ENCODE measurements at regions not wholly inside any gene's neighbourhood (a gene's known extent, or its start where the extent isn't known, plus 50 kb on each side); places are given as distances from the start of the nearest gene placed in this dataset.

DNA sequence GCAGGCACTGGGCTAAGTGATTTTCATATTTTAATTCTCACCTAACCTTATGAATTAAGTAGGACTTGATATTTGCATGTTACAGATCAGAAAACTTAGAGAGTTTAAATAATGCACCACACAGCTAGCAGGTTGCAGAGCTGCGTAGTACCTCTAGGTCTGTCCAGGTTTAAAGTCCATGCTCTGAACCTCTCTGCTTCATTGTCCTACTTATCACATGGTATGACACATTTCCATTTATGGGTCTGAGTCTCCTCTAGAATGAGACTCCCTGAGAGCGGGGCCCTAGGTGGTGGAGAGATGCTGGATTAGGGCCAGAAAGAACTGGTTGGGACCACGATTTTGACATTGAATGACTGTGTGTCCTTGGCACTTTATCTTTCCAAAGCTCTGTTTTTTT, 102.5 kb upstream of the USP24 start:
- WGBS, 2 donors: 65 to 75% methylated on average over 3 of the region's 3 CpGs

DNA sequence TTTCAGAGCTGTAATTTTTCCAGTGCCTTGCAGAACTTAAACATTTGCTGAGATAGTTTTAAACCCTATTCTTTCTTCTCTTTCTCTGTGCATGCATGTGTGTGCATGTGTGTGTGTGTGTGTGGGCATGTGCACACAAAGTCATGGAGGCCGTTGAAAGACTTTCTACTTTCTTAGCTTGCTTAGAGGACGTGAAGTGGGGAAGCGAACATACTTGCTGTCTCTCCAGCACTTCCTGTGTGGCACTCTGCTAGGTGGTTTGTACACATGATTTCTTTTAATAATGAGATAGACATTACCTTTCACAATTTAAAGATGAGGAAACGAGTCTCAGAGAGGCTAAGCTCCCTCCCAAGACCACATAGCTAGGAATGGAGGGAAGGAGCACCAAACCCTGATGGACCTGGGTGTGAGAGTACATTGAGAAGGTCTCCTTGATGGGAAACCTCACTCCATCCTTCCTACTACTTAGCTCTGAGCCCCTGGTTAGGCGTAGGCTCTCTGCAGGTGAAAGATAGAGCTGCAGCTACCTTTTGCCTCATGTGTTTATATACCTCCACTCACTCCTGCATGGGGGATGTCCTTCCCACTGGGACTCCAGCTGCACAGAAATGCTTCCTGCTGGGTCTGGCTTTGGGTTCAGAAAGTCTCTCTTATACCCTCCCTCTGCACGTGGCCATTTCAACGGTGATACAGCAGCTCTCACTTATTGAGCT, 101.9 kb upstream of the USP24 start:
- Histone ChIP-seq H3K27ac (ENCODE audit: low read depth in 1 of 2, low read length in 1 of 2) (no peak overlapping the region), H3K36me3 (ENCODE audit: control insufficient read depth in 4 of 4, insufficient read depth in 4 of 4, low read length in 4 of 4) (no peaks in the 10 kb centered on the region), H3K27me3 (ENCODE audit: control insufficient read depth in 3 of 3, insufficient read depth in 3 of 3, low read length in 2 of 3) (no peaks in the 10 kb centered on the region), H3K9ac (ENCODE audit: insufficient read depth in 1 of 2, low read length in 2 of 2) (no peak overlapping the region), H3K9me3 (ENCODE audit: control insufficient read depth in 4 of 4, insufficient read depth in 3 of 4, low read length in 3 of 4) (no peaks in the 10 kb centered on the region), H3K4me3 (no peak overlapping the region), H3K4me1 (ENCODE audit: control insufficient read depth in 5 of 5, insufficient read depth in 5 of 5, low read length in 5 of 5) (peaks cover 0 to 5% (median 3%) of the 10 kb centered on the region in 5 donors)
- ATAC-seq (ENCODE audit: insufficient read depth, low FRiP score) (no peak), DNase-seq (no peak)
- 66 to 70% methylated on average over 7 of the region's 7 CpGs for WGBS, 2 donors
- TF ChIP-seq, protein P1, sequence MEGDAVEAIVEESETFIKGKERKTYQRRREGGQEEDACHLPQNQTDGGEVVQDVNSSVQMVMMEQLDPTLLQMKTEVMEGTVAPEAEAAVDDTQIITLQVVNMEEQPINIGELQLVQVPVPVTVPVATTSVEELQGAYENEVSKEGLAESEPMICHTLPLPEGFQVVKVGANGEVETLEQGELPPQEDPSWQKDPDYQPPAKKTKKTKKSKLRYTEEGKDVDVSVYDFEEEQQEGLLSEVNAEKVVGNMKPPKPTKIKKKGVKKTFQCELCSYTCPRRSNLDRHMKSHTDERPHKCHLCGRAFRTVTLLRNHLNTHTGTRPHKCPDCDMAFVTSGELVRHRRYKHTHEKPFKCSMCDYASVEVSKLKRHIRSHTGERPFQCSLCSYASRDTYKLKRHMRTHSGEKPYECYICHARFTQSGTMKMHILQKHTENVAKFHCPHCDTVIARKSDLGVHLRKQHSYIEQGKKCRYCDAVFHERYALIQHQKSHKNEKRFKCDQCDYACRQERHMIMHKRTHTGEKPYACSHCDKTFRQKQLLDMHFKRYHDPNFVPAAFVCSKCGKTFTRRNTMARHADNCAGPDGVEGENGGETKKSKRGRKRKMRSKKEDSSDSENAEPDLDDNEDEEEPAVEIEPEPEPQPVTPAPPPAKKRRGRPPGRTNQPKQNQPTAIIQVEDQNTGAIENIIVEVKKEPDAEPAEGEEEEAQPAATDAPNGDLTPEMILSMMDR (IDR thresholded peaks at IDR 0.05; ENCODE audit: control extremely low read depth, extremely low read depth): no peak

More for the DNA sequence above, 102.5 kb upstream of the USP24 start:
- H3K36me3 ChIP-seq (ENCODE audit: control insufficient read depth in 4 of 4, insufficient read depth in 4 of 4, low read length in 4 of 4): no peaks in the 10 kb centered on the region
- H3K27me3 ChIP-seq (ENCODE audit: control insufficient read depth in 3 of 3, insufficient read depth in 3 of 3, low read length in 2 of 3): no peaks in the 10 kb centered on the region
- TF ChIP-seq, protein P1 (IDR thresholded peaks at IDR 0.05; ENCODE audit: control extremely low read depth, extremely low read depth): no peak
- peaks cover 0 to 5% (median 3%) of the 10 kb centered on the region in 5 donors for H3K4me1 ChIP-seq (ENCODE audit: control insufficient read depth in 5 of 5, insufficient read depth in 5 of 5, low read length in 5 of 5)
- H3K4me3 ChIP-seq: no peak overlapping the region
- ATAC-seq (ENCODE audit: insufficient read depth, low FRiP score): no peak
- DNase-seq: no peak
- H3K9me3 ChIP-seq (ENCODE audit: control insufficient read depth in 4 of 4, insufficient read depth in 3 of 4, low read length in 3 of 4): no peaks in the 10 kb centered on the region
- no peak overlapping the region for H3K9ac ChIP-seq (ENCODE audit: insufficient read depth in 1 of 2, low read length in 2 of 2)
- H3K27ac ChIP-seq (ENCODE audit: low read depth in 1 of 2, low read length in 1 of 2): no peak overlapping the region

DNA sequence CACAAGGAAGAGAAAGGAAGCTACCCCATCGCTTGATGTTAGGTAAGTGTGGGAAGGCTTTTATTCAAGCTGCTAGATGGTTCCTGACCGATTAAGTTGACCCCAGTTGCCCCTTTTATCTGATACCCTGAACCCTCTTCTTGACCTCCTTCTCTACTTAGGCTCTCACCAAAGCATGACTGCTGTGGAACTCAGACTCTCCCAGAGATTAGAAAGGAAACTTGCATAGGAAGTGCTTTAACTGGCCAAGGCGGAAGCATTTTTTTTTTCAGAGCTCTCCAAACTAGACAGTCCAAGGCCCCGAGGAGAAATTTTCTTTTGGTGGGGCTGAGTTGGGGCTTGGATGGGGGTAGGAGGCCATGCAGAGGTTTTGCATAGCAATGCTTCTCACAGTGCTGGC, 101.3 kb upstream of the USP24 start:
- Histone ChIP-seq H3K36me3 (ENCODE audit: control insufficient read depth in 4 of 4, insufficient read depth in 4 of 4, low read length in 4 of 4) (no peaks in the 10 kb centered on the region), H3K4me1 (ENCODE audit: control insufficient read depth in 5 of 5, insufficient read depth in 5 of 5, low read length in 5 of 5) (peaks cover 0 to 5% (median 2%) of the 10 kb centered on the region in 5 donors), H3K9ac (ENCODE audit: insufficient read depth in 1 of 2, low read length in 2 of 2) (no peak overlapping the region), H3K27me3 (ENCODE audit: control insufficient read depth in 3 of 3, insufficient read depth in 3 of 3, low read length in 2 of 3) (no peaks in the 10 kb centered on the region), H3K9me3 (ENCODE audit: control insufficient read depth in 4 of 4, insufficient read depth in 3 of 4, low read length in 3 of 4) (no peaks in the 10 kb centered on the region), H3K4me3 (no peak overlapping the region), H3K27ac (ENCODE audit: low read depth in 1 of 2, low read length in 1 of 2) (no peak overlapping the region)
- TF ChIP-seq, protein P1 (IDR thresholded peaks at IDR 0.05; ENCODE audit: control extremely low read depth, extremely low read depth): no peak
- DNase-seq (no peak), ATAC-seq (ENCODE audit: insufficient read depth, low FRiP score) (no peak)
- 44 to 46% methylated on average over 4 of the region's 4 CpGs for WGBS, 2 donors

DNA sequence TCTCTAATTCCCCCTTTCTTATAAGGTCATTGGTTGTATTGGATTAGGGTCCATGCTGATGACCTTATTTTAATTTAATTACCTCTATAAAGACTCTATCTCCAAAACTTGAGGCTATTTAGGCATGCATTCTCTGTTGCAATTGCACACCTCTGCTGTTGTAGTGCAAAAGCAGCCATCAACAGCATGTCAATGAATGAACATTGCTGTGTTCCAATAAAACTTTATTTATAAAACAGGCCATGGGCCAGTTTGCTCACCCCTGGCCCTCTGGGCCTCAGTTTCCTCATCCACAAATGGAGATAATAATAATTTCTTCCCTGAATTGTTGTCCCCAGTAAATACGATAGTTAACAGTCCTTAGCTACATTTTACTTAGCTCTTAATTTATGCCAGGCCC, 100.4 kb upstream of the USP24 start:
- no peaks in the 10 kb centered on the region for H3K36me3 ChIP-seq (ENCODE audit: control insufficient read depth in 4 of 4, insufficient read depth in 4 of 4, low read length in 4 of 4)
- H3K4me3 ChIP-seq: no peak overlapping the region
- WGBS, 2 donors: 94 to 97% methylated on average over 1 of the region's 1 CpG

More for the DNA sequence above, 100.4 kb upstream of the USP24 start:
- Histone ChIP-seq H3K4me1 (ENCODE audit: control insufficient read depth in 5 of 5, insufficient read depth in 5 of 5, low read length in 5 of 5) (peaks cover 0 to 7% (median 5%) of the 10 kb centered on the region in 5 donors), H3K9ac (ENCODE audit: insufficient read depth in 1 of 2, low read length in 2 of 2) (no peak overlapping the region), H3K27ac (ENCODE audit: low read depth in 1 of 2, low read length in 1 of 2) (no peak overlapping the region), H3K9me3 (ENCODE audit: control insufficient read depth in 4 of 4, insufficient read depth in 3 of 4, low read length in 3 of 4) (no peaks in the 10 kb centered on the region), H3K27me3 (ENCODE audit: control insufficient read depth in 3 of 3, insufficient read depth in 3 of 3, low read length in 2 of 3) (no peaks in the 10 kb centered on the region)
- no peak for DNase-seq
- TF ChIP-seq, protein P1 (IDR thresholded peaks at IDR 0.05; ENCODE audit: control extremely low read depth, extremely low read depth): no peak
- no peak for ATAC-seq (ENCODE audit: insufficient read depth, low FRiP score)
